CD14-positive monocyte (primary cell): ENCODE measurements at regions not wholly inside any gene's neighbourhood (a gene's known extent, or its start where the extent isn't known, plus 50 kb on each side); places are given as distances from the start of the nearest gene placed in this dataset.

Experiments
- DNase-seq, 3 donors: peaks; one replicate each; pipeline ENCODE4 v3.0.0-alpha.2; 2011 to 2022
- H2AFZ ChIP-seq: 2 replicates; pipeline ENCODE4 v1.6.0; 2012; ENCODE audit warnings: mild to moderate bottlenecking, low read depth, low read length, inconsistent platforms; ENCODE audit not compliant: insufficient read depth, poor library complexity, severe bottlenecking
- H3K27ac ChIP-seq, 2 donors: 1 replicate in 1 of 2; 2 replicates in 1 of 2; pipeline ENCODE4 v1.5.1; 2012 to 2013; ENCODE audit warnings: low read length in 2 of 2, control low read depth in 1 of 2, inconsistent platforms in 1 of 2, low read depth in 1 of 2, mild to moderate bottlenecking in 1 of 2
- H3K27me3 ChIP-seq, 2 donors: one replicate each; pipeline versions ENCODE4 v1.6.0 to v1.6.1; 2011 to 2013; ENCODE audit warnings: low read length in 2 of 2; ENCODE audit not compliant: control insufficient read depth in 2 of 2, insufficient read depth in 2 of 2
- H3K36me3 ChIP-seq, 2 donors: replicated peaks in 1 of 2; 1 replicate in 1 of 2; 2 replicates in 1 of 2; pipeline versions ENCODE4 v1.5.1 to v1.6.1; 2012 to 2013; ENCODE audit warnings: low read length in 2 of 2, control low read depth in 1 of 2, inconsistent platforms in 1 of 2, mild to moderate bottlenecking in 1 of 2; ENCODE audit not compliant: insufficient read depth in 2 of 2, control insufficient read depth in 1 of 2
- H3K4me1 ChIP-seq, 2 donors: 1 replicate in 1 of 2; 2 replicates in 1 of 2; pipeline versions ENCODE4 v1.5.1 to v1.6.1; 2012 to 2013; ENCODE audit warnings: low read length in 2 of 2, control low read depth in 1 of 2, inconsistent platforms in 1 of 2, mild to moderate bottlenecking in 1 of 2, moderate library complexity in 1 of 2; ENCODE audit not compliant: insufficient read depth in 2 of 2, control insufficient read depth in 1 of 2
- H3K4me2 ChIP-seq: replicated peaks from 2 replicates; pipeline ENCODE3; 2012; ENCODE audit warnings: low read length, moderate library complexity, mild to moderate bottlenecking; ENCODE audit not compliant: poor library complexity, severe bottlenecking; ENCODE audit errors: extremely low read depth
- H3K4me3 ChIP-seq, 3 experiments: fragments of 200-600 bp in 1 of 3; sonication (generic) in 1 of 3; replicated peaks in 1 of 3; 1 replicate in 2 of 3; 2 replicates in 1 of 3; pipeline ENCODE4 v1.5.1; 2011 to 2013; ENCODE audit warnings: low read length in 3 of 3, mild to moderate bottlenecking in 3 of 3, control low read depth in 2 of 3, low read depth in 2 of 3, inconsistent platforms in 1 of 3, moderate library complexity in 1 of 3
- H3K79me2 ChIP-seq: 2 replicates; pipeline ENCODE4 v1.6.0; 2012; ENCODE audit warnings: mild to moderate bottlenecking, control low read depth, inconsistent platforms, low read length, moderate library complexity; ENCODE audit not compliant: insufficient read depth
- H3K9ac ChIP-seq: 2 replicates; pipeline ENCODE4 v1.6.0; 2017; ENCODE audit warnings: low read length, mild to moderate bottlenecking; ENCODE audit not compliant: insufficient read depth, poor library complexity, severe bottlenecking
- H3K9me3 ChIP-seq, 2 donors: replicated peaks in 1 of 2; 1 replicate in 1 of 2; 2 replicates in 1 of 2; pipeline versions ENCODE4 v1.5.1 to v1.6.1; 2012 to 2013; ENCODE audit warnings: low read length in 2 of 2, control low read depth in 1 of 2; ENCODE audit not compliant: control insufficient read depth in 1 of 2, insufficient read depth in 1 of 2
- H4K20me1 ChIP-seq: 2 replicates; pipeline ENCODE4 v1.6.0; 2012; ENCODE audit warnings: mild to moderate bottlenecking, low read length, control low read depth, moderate library complexity; ENCODE audit not compliant: insufficient read depth
- H3K27ac Mint-ChIP-seq, 7 donors: one replicate each; pipeline ENCODE4 v1.8.0; 2020; ENCODE audit warnings: mild to moderate bottlenecking in 7 of 7, mixed read lengths in 7 of 7, moderate library complexity in 6 of 7, inconsistent platforms in 2 of 7
- H3K27me3 Mint-ChIP-seq, 3 donors: one replicate each; pipeline ENCODE4 v1.8.0; 2021 to 2022; ENCODE audit warnings: low read depth in 3 of 3, mild to moderate bottlenecking in 3 of 3, mixed read lengths in 3 of 3, moderate library complexity in 3 of 3, inconsistent platforms in 1 of 3
- H3K36me3 Mint-ChIP-seq, 2 donors: one replicate each; pipeline ENCODE4 v1.8.0; 2020; ENCODE audit warnings: mixed read lengths in 2 of 2, inconsistent platforms in 1 of 2, mild to moderate bottlenecking in 1 of 2
- H3K4me1 Mint-ChIP-seq: one replicate; pipeline ENCODE4 v1.8.0; 2020; ENCODE audit warnings: mild to moderate bottlenecking, mixed read lengths
- H3K4me3 Mint-ChIP-seq, 2 donors: one replicate each; pipeline ENCODE4 v1.8.0; 2020; ENCODE audit warnings: mild to moderate bottlenecking in 2 of 2, mixed read lengths in 2 of 2, moderate library complexity in 1 of 2
- H3K9me3 Mint-ChIP-seq, 7 donors: one replicate each; pipeline ENCODE4 v1.8.0; 2020 to 2022; ENCODE audit warnings: mixed read lengths in 7 of 7, mild to moderate bottlenecking in 6 of 7, moderate library complexity in 6 of 7, inconsistent platforms in 2 of 7
- WGBS: methylation state at CpG from one replicate; pipeline ENCODE4 v1.1.5; 2013; ENCODE audit warnings: missing lambda C conversion rate; ENCODE audit not compliant: insufficient coverage; 5-methylcytosine and 5-hydroxymethylcytosine counted together
- intact Hi-C, 2 donors: fragments of 100-400 bp; cut with micrococcal nuclease; formaldehyde crosslinking; loops; one replicate each; pipeline versions ENCODE4 v1.15.0 to v1.15.1; 2023
- TF ChIP-seq, protein P1 (sequence below): fragments of 200-600 bp; IDR thresholded peaks from one replicate; pipeline ENCODE4 v1.8.0; 2022; ENCODE audit warnings: antibody characterized with exemption, mild to moderate bottlenecking

DNA sequence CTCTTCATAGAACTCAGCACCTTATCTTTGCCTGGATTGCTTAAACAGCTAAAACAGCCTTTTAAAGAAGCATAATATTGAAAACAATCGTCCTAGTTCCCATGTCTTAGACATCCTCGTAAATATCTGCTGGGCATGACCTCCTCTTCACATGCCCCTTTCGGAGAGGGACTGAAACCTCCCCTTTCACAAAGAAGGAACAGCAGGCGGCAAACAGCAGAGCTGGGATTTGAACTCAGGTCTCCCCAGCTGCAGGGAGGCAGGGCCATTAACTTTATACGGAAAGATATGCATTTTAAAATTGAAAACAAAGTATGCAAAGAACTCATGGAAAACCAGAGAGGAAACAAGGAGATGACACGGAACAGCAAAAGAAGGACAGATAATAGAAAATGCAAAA is 249.9 kb downstream of the FOXL1 start:
- Mint-ChIP-seq H3K36me3 (no peaks in the 10 kb centered on the region), H3K27me3 (peaks cover 32 to 38% (median 33%) of the 10 kb centered on the region in 3 donors), H3K4me3 (peak overlapping the region in 1 of 2 donors; percentile 10), H3K4me1 (no peaks in the 10 kb centered on the region), H3K9me3 (peaks cover 0 to 3% (median 0%) of the 10 kb centered on the region in 7 donors), H3K27ac (no peak overlapping the region)
- H3K36me3 ChIP-seq = no peaks in the 10 kb centered on the region
- H3K27ac ChIP-seq = no peak overlapping the region
- intact Hi-C loops = no loop called here
- H3K4me2 ChIP-seq = no peak overlapping the region
- no peak overlapping the region for H3K4me3 ChIP-seq
- no peaks in the 10 kb centered on the region for H3K79me2 ChIP-seq
- H2AFZ ChIP-seq = no peak overlapping the region
- 80% methylated on average over 5 of the region's 6 CpGs for WGBS
- no peaks in the 10 kb centered on the region for H4K20me1 ChIP-seq
- no peak for DNase-seq
- no peaks in the 10 kb centered on the region for H3K9me3 ChIP-seq
- TF ChIP-seq, protein P1, sequence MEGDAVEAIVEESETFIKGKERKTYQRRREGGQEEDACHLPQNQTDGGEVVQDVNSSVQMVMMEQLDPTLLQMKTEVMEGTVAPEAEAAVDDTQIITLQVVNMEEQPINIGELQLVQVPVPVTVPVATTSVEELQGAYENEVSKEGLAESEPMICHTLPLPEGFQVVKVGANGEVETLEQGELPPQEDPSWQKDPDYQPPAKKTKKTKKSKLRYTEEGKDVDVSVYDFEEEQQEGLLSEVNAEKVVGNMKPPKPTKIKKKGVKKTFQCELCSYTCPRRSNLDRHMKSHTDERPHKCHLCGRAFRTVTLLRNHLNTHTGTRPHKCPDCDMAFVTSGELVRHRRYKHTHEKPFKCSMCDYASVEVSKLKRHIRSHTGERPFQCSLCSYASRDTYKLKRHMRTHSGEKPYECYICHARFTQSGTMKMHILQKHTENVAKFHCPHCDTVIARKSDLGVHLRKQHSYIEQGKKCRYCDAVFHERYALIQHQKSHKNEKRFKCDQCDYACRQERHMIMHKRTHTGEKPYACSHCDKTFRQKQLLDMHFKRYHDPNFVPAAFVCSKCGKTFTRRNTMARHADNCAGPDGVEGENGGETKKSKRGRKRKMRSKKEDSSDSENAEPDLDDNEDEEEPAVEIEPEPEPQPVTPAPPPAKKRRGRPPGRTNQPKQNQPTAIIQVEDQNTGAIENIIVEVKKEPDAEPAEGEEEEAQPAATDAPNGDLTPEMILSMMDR = no peak
- no peak overlapping the region for H3K9ac ChIP-seq
- peaks cover 0 to 30% of the 10 kb centered on the region in 2 donors for H3K27me3 ChIP-seq
- no peaks in the 10 kb centered on the region for H3K4me1 ChIP-seq

- H3K4me1 ChIP-seq = no peaks in the 10 kb centered on the region
- peaks cover 0 to 30% of the 10 kb centered on the region in 2 donors for H3K27me3 ChIP-seq
- H3K36me3 ChIP-seq = no peaks in the 10 kb centered on the region
- no peak overlapping the region for H3K4me2 ChIP-seq
- no peaks in the 10 kb centered on the region for H3K36me3 Mint-ChIP-seq
- H3K79me2 ChIP-seq = no peaks in the 10 kb centered on the region
- no peak overlapping the region for H3K27ac Mint-ChIP-seq
- no peaks in the 10 kb centered on the region for H3K4me1 Mint-ChIP-seq
- H3K9ac ChIP-seq = no peak overlapping the region
- intact Hi-C loops = no loop called here
- H2AFZ ChIP-seq = no peak overlapping the region
- no peak overlapping the region for H3K4me3 ChIP-seq
- no peaks in the 10 kb centered on the region for H4K20me1 ChIP-seq
- no peak for DNase-seq
- peaks cover 0 to 3% (median 0%) of the 10 kb centered on the region in 7 donors for H3K9me3 Mint-ChIP-seq
- TF ChIP-seq, protein P1 = no peak
- 84% methylated on average over 11 of the region's 11 CpGs for WGBS
- H3K27ac ChIP-seq = no peak overlapping the region
- H3K9me3 ChIP-seq = no peaks in the 10 kb centered on the region
- H3K4me3 Mint-ChIP-seq = no peak overlapping the region
- H3K27me3 Mint-ChIP-seq = peaks cover 33 to 38% (median 33%) of the 10 kb centered on the region in 3 donors
Measured at GRCh38 chr16:86828653-86829052, 250.3 kb downstream of the FOXL1 start.
